Right lobe of liver (tissue), 6 donors: ENCODE measurements at regions not wholly inside any gene's neighbourhood (a gene's known extent, or its start where the extent isn't known, plus 50 kb on each side); places are given as distances from the start of the nearest gene placed in this dataset.

Source experiments
- ATAC-seq, 4 donors: fragments of 200-7000 bp; cut with Tn5 transposase; one replicate each; pipeline ENCODE4 v1.9.1; 2020; ENCODE audit warnings: mild to moderate bottlenecking in 4 of 4, moderate library complexity in 4 of 4
- DNase-seq, 3 donors: peaks; one replicate each; pipeline ENCODE4 v3.0.0-alpha.2; 2020
- H3K27ac ChIP-seq, 3 donors: fragments of 200-600 bp; one replicate each; pipeline ENCODE4 v1.8.0; 2022
- H3K27me3 ChIP-seq, 2 donors: fragments of 200-600 bp; one replicate each; pipeline ENCODE4 v1.8.0; 2022
- H3K36me3 ChIP-seq, 4 donors: fragments of 200-600 bp; sonication (generic) in 1 of 4; one replicate each; pipeline versions ENCODE4 v1.5.1 to v1.8.0; 2017 to 2022; ENCODE audit warnings: control low read depth in 1 of 4
- H3K4me1 ChIP-seq, 4 donors: fragments of 200-600 bp; sonication (generic) in 1 of 4; one replicate each; pipeline versions ENCODE4 v1.5.1 to v1.8.0; 2017 to 2022; ENCODE audit warnings: control low read depth in 1 of 4
- H3K4me3 ChIP-seq, 3 donors: fragments of 200-600 bp; one replicate each; pipeline ENCODE4 v1.8.0; 2022
- H3K9me3 ChIP-seq, 4 donors: fragments of 200-600 bp; sonication (generic) in 1 of 4; one replicate each; pipeline versions ENCODE4 v1.5.1 to v1.8.0; 2017 to 2022; ENCODE audit warnings: control low read depth in 1 of 4
- CTCF ChIP-seq, 4 donors: fragments of 200-600 bp in 3 of 4; fragments of 450-650 bp in 1 of 4; IDR thresholded peaks; one replicate each; pipeline versions ENCODE4 v1.5.1 to v1.8.0; 2016 to 2022; ENCODE audit warnings: antibody characterized with exemption in 4 of 4, mild to moderate bottlenecking in 2 of 4
- POLR2A ChIP-seq: fragments of 450-650 bp; IDR thresholded peaks from one replicate; pipeline ENCODE4 v1.6.1; 2017; ENCODE audit warnings: antibody characterized with exemption, mild to moderate bottlenecking
- WGBS: methylation state at CpG from one replicate; pipeline ENCODE4 v1.1.6; 2018; ENCODE audit warnings: low coverage, low lambda C conversion rate; ENCODE audit not compliant: insufficient coverage; ENCODE audit errors: missing lambda C conversion rate; 5-methylcytosine and 5-hydroxymethylcytosine counted together
- intact Hi-C, 2 donors: fragments of 100-400 bp; cut with DNase I; formaldehyde crosslinking; loops; one replicate each; pipeline versions ENCODE4 v1.11.2 to v1.14.1; 2022
- donor health status: DM: no; HTN: yes; CAD: no.
- donor health status: DM: no; HTN: no; CAD: no.
- donor health status: DM: no; HTN: no; CAD: no.
- donor health status: DM: no; HTN: yes; CAD: no.
- donor health status: DM: no; HTN: yes; CAD: no.

DNA sequence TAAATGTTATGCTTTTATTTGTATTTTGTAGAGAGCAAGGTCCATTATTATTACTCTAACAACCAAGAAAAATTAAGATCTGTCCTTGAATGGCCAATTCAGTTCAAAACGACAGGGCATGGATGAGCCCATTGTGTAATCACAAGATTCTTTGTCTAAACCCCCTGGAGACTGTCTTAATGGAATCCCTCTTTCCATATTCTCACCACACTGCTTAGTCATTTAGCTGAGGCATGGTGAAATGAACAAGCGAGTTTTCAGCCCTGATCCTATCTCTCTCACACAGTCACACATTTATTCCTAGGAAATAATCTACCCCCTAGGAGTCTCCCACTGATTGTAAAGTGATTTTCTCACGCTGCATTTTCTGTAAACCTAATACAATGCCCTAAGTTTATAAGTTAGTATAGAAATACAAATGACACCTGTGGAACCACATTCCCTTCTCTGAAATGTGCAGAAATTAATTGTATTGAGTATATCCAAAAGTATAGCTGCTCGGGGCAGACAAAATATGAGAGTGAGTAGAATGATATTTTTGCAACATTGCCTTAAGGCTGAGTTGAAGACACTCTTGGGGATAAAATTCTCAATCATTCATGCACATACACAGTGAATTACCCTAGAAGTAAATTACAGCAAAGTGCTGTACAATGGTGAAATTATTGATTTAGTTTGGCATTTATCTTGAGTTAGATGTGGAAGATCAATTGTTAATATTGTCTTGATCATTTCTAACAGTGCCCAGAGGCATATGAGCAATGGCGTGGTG, 119.7 kb upstream of the PCDH7 start:
- Histone ChIP-seq H3K27ac (no peak overlapping the region), H3K4me1 (no peaks in the 10 kb centered on the region), H3K36me3 (no peaks in the 10 kb centered on the region), H3K27me3 (no peaks in the 10 kb centered on the region), H3K9me3 (no peaks in the 10 kb centered on the region), H3K4me3 (no peak overlapping the region)
- TF ChIP-seq POLR2A = no peak
- no peak for TF ChIP-seq CTCF (IDR thresholded peaks at IDR 0.05)
- DNase-seq (no peak), ATAC-seq (no peak)
- intact Hi-C loops = no loop called here
- 32% methylated on average over 5 of the region's 5 CpGs for WGBS

GRCh38 chr4:30601070-30601865, 118.9 kb upstream of the PCDH7 start:
- ATAC-seq (no peak), DNase-seq (no peak)
- no peak overlapping the region for H3K27ac ChIP-seq
- no peaks in the 10 kb centered on the region for H3K9me3 ChIP-seq
- H3K27me3 ChIP-seq = no peaks in the 10 kb centered on the region
- no peaks in the 10 kb centered on the region for H3K36me3 ChIP-seq
- no peak for TF ChIP-seq CTCF (IDR thresholded peaks at IDR 0.05)
- no peak for TF ChIP-seq POLR2A
- 55% methylated on average over 3 of the region's 3 CpGs for WGBS
- intact Hi-C loops = no loop called here
- no peaks in the 10 kb centered on the region for H3K4me1 ChIP-seq
- H3K4me3 ChIP-seq = no peak overlapping the region

DNA sequence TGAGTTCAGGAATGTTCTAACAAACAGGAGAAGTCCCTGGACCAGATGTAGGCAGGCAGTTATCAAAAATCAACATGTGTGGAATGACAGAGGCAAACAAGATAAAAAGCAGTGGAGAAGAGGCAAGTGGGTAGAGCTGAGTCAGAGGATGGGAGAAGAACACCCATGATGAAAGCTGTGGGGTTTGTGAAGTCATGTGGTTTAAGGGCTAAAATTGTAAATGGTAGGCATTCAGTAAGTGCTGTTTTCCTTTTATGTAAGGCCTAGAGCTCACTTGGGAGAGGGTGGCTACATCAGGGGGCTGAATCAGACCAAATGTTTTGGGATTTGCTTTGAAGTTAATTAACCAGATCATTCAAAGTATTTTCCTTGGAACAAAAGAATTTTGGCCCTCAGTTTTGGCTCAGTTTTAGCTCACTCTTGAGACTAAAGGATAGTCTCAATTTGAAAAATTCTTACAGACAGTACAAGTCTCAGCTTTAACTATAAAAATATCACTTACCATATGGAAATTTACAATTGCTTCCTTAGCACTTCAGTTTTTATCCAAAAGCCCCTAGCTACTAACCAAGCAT, 114.5 kb upstream of the PCDH7 start:
- intact Hi-C loops = no loop called here
- H3K4me3 ChIP-seq = no peak overlapping the region
- ATAC-seq (no peak), DNase-seq (no peak)
- no peaks in the 10 kb centered on the region for H3K36me3 ChIP-seq
- H3K27me3 ChIP-seq = no peaks in the 10 kb centered on the region
- H3K4me1 ChIP-seq = no peaks in the 10 kb centered on the region
- H3K9me3 ChIP-seq = no peaks in the 10 kb centered on the region
- H3K27ac ChIP-seq = no peak overlapping the region
- TF ChIP-seq CTCF (IDR thresholded peaks at IDR 0.05) = no peak
- TF ChIP-seq POLR2A = no peak

GRCh38 chr4:30610361-30610760, 109.8 kb upstream of the PCDH7 start:
- intact Hi-C loops = no loop called here
- H3K36me3 ChIP-seq = no peaks in the 10 kb centered on the region
- 85% methylated on average over 1 of the region's 1 CpG for WGBS
- no peaks in the 10 kb centered on the region for H3K4me1 ChIP-seq
- ATAC-seq (no peak), DNase-seq (no peak)
- H3K4me3 ChIP-seq = no peak overlapping the region
- no peaks in the 10 kb centered on the region for H3K9me3 ChIP-seq
- TF ChIP-seq CTCF (IDR thresholded peaks at IDR 0.05) (no peak), POLR2A (no peak)
- H3K27me3 ChIP-seq = no peaks in the 10 kb centered on the region
- H3K27ac ChIP-seq = no peak overlapping the region
